Sigmoid colon (tissue), 6 donors: ENCODE measurements at regions not wholly inside any gene's neighbourhood (a gene's known extent, or its start where the extent isn't known, plus 50 kb on each side); places are given as distances from the start of the nearest gene placed in this dataset.

ENCODE experiments used
- DNase-seq: peaks from one replicate; pipeline ENCODE4 v3.0.0-alpha.2; 2019
- H3K27ac ChIP-seq, 4 donors: fragments of 200-600 bp; sonication (generic); one replicate each; pipeline ENCODE4 v1.5.1; 2016 to 2019; ENCODE audit warnings: mild to moderate bottlenecking in 1 of 4
- H3K27me3 ChIP-seq, 3 donors: fragments of 200-600 bp; sonication (generic); one replicate each; pipeline ENCODE4 v1.5.1; 2019; ENCODE audit warnings: mild to moderate bottlenecking in 1 of 3
- H3K36me3 ChIP-seq, 4 donors: fragments of 200-600 bp; sonication (generic); one replicate each; pipeline ENCODE4 v1.5.1; 2016 to 2019
- H3K4me1 ChIP-seq, 4 donors: fragments of 200-600 bp; sonication (generic); one replicate each; pipeline ENCODE4 v1.5.1; 2017 to 2019
- H3K4me3 ChIP-seq, 4 donors: fragments of 200-600 bp; sonication (generic); one replicate each; pipeline ENCODE4 v1.5.1; 2017 to 2019; ENCODE audit warnings: mild to moderate bottlenecking in 2 of 4, moderate library complexity in 1 of 4
- H3K9me3 ChIP-seq, 4 donors: fragments of 200-600 bp in 3 of 4; sonication (generic) in 3 of 4; one replicate each; pipeline versions ENCODE4 v1.5.1 to v1.6.1; 2013 to 2019
- CTCF ChIP-seq, 4 experiments: fragments of 450-650 bp in 3 of 4; fragments of 200-600 bp in 1 of 4; IDR thresholded peaks; one replicate each; pipeline ENCODE4 v1.5.1; 2016 to 2019; ENCODE audit warnings: antibody characterized with exemption in 4 of 4, mild to moderate bottlenecking in 3 of 4, moderate library complexity in 2 of 4
- EP300 ChIP-seq, 4 donors: sonication (generic); formaldehyde crosslinking; IDR thresholded peaks; one replicate each; pipeline ENCODE4 v1.6.1; 2017; ENCODE audit warnings: antibody characterized with exemption in 4 of 4
- POLR2A ChIP-seq, 2 donors: fragments of 450-650 bp; IDR thresholded peaks; one replicate each; pipeline ENCODE4 v1.6.1; 2016; ENCODE audit warnings: antibody characterized with exemption in 2 of 2, mild to moderate bottlenecking in 2 of 2, moderate library complexity in 2 of 2
- POLR2AphosphoS5 ChIP-seq, 4 donors: sonication (generic); formaldehyde crosslinking; IDR thresholded peaks; one replicate each; pipeline ENCODE4 v1.6.1; 2017; ENCODE audit warnings: antibody characterized with exemption in 4 of 4
- WGBS, 2 donors: extraction: QIAGEN DNeasy Blood & Tissue Kit; methylation state at CpG; one replicate each; pipeline ENCODE4 v1.1.7; 2013; 5-methylcytosine and 5-hydroxymethylcytosine counted together
- intact Hi-C: fragments of 100-400 bp; cut with DNase I; formaldehyde crosslinking; loops from one replicate; pipeline ENCODE4 v1.15.1; 2023
- donor health status: healthy with polysubstance abuse.
- donor health status: healthy.

- Histone ChIP-seq H3K4me1 (no peaks in the 10 kb centered on the region), H3K9me3 (no peaks in the 10 kb centered on the region), H3K27ac (no peak overlapping the region), H3K27me3 (peaks cover 0 to 15% (median 5%) of the 10 kb centered on the region in 3 donors), H3K4me3 (no peak overlapping the region), H3K36me3 (no peaks in the 10 kb centered on the region)
- DNase-seq = no peak
- intact Hi-C loops = no loop called here
- TF ChIP-seq CTCF (IDR thresholded peaks at IDR 0.05) (no peak), POLR2AphosphoS5 (IDR thresholded peaks at IDR 0.05) (no peak), EP300 (IDR thresholded peaks at IDR 0.05) (no peak), POLR2A (IDR thresholded peaks at IDR 0.05) (no peak)
- 39 to 68% methylated on average over 7 of the region's 7 CpGs for WGBS, 2 donors
Measured at GRCh38 chr1:11364170-11364569, 91.2 kb downstream of the UBIAD1 start.

GRCh38 chr1:11365744-11366387, 92.9 kb downstream of the UBIAD1 start:
- DNase-seq = no peak
- Histone ChIP-seq H3K27me3 (peaks cover 0 to 5% (median under 1%) of the 10 kb centered on the region in 3 donors), H3K4me1 (no peaks in the 10 kb centered on the region), H3K4me3 (no peak overlapping the region), H3K36me3 (no peaks in the 10 kb centered on the region), H3K9me3 (no peaks in the 10 kb centered on the region), H3K27ac (no peak overlapping the region)
- intact Hi-C loops = no loop called here
- no peak for TF ChIP-seq POLR2A (IDR thresholded peaks at IDR 0.05)
- no peak for TF ChIP-seq POLR2AphosphoS5 (IDR thresholded peaks at IDR 0.05)
- TF ChIP-seq EP300 (IDR thresholded peaks at IDR 0.05) = no peak
- no peak for TF ChIP-seq CTCF (IDR thresholded peaks at IDR 0.05)
- WGBS, 2 donors = 72 to 80% methylated on average over 9 of the region's 9 CpGs

- WGBS, 2 donors = 80 to 83% methylated on average over 10 of the region's 10 CpGs
- H3K27me3 ChIP-seq = peaks cover 0 to 3% (median 0%) of the 10 kb centered on the region in 3 donors
- H3K4me3 ChIP-seq = no peak overlapping the region
- H3K4me1 ChIP-seq = no peaks in the 10 kb centered on the region
- no peaks in the 10 kb centered on the region for H3K9me3 ChIP-seq
- intact Hi-C loops = no loop called here
- DNase-seq = no peak
- H3K27ac ChIP-seq = no peak overlapping the region
- no peaks in the 10 kb centered on the region for H3K36me3 ChIP-seq
- no peak for TF ChIP-seq CTCF (IDR thresholded peaks at IDR 0.05)
- TF ChIP-seq POLR2AphosphoS5 (IDR thresholded peaks at IDR 0.05) = no peak
Measured at GRCh38 chr1:11373029-11373894, 100.3 kb downstream of the UBIAD1 start.

GRCh38 chr1:11373895-11374747, 101.1 kb downstream of the UBIAD1 start:
- WGBS, 2 donors = 27 to 43% methylated on average over 5 of the region's 5 CpGs
- Histone ChIP-seq H3K4me3 (no peak overlapping the region), H3K36me3 (no peaks in the 10 kb centered on the region), H3K27me3 (peaks cover 0 to 3% (median 0%) of the 10 kb centered on the region in 3 donors), H3K4me1 (no peaks in the 10 kb centered on the region), H3K27ac (no peak overlapping the region), H3K9me3 (no peaks in the 10 kb centered on the region)
- TF ChIP-seq POLR2A (IDR thresholded peaks at IDR 0.05) (no peak), EP300 (IDR thresholded peaks at IDR 0.05) (no peak)
- intact Hi-C loops = no loop called here
- DNase-seq = no peak

DNA sequence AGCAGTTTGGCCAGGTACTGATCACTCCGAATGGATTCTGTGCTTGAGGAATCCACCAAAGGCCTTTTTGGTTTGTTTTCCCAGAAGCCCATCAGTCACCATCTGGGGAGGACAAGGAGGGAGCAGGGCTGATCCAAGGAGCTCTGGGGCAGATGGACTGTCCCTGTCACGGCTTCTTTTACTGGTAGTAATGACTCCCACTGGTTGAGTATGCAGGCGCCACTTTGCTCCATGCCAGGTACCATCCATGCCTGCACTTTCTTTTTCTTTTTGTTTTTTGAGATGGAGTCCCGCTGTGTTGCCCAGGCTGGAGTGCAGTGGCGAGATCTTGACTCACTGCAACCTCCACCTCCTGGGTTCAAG, 101.7 kb downstream of the UBIAD1 start:
- whole genome bisulfite sequencing, 2 donors = 80 to 86% methylated on average over 5 of the region's 5 CpGs
- no peak for DNase-seq
- Histone ChIP-seq H3K4me3 (no peak overlapping the region), H3K4me1 (no peaks in the 10 kb centered on the region), H3K27ac (no peak overlapping the region), H3K9me3 (no peaks in the 10 kb centered on the region), H3K27me3 (peaks cover 0 to 3% (median 0%) of the 10 kb centered on the region in 3 donors), H3K36me3 (no peaks in the 10 kb centered on the region)
- TF ChIP-seq EP300 (IDR thresholded peaks at IDR 0.05) = no peak
- TF ChIP-seq CTCF (IDR thresholded peaks at IDR 0.05) = no peak
- no peak for TF ChIP-seq POLR2AphosphoS5 (IDR thresholded peaks at IDR 0.05)
- TF ChIP-seq POLR2A (IDR thresholded peaks at IDR 0.05) = no peak
- intact Hi-C loops = no loop called here
